CD4-positive, alpha-beta T cell treated with Interleukin-17A for 1 hour (primary cell): ENCODE measurements at regions not wholly inside any gene's neighbourhood (a gene's known extent, or its start where the extent isn't known, plus 50 kb on each side); places are given as distances from the start of the nearest gene placed in this dataset.
A peak's percentile ranks its signal among the peaks of the same experiment; 100 is the strongest.

Source experiments
- DNase-seq: peaks from one replicate; pipeline ENCODE4 v3.0.0-alpha.2; 2020

- no peak for DNase-seq
These were observed 466.1 kb downstream of the FUT8 start for GRCh38 chr14:65878586-65878985.

DNA sequence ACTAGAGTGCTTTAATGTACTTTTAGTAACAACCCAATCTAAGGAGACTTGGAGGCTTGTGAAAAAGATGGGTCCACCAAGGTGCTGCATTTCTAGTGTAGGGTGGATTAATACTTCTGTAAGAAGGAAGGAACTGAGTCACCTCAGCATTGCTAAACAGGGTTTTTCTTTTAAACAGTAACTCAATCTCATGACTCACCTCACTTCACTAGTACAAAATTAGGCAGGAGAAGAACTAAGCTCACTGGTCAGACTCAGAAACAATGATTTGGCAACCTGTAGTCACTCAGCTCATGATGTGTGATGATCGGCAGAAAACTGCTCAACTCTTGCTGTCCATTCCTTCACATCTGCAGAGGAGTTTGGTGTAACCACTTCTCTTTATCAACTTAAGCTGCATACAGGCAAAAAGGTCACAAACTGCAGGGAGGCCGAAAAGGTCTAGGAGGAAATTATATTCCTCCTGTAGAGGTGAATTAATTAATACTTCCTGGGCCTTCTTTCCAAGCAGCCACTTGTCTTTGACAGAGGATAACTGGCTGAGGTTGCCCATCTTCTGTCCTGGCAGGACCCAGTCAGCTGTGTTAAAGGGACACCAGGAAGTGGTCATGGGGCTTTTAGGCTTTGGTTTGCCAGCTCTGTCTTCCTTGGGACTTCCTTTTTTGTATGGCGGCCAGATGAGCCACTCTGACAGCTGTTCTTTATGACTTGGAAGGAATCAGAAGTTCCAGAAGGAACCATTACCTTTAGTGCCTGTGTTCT is 466.9 kb downstream of the FUT8 start:
- DNase-seq: no peak

- DNase-seq: no peak
These were observed 468.0 kb downstream of the FUT8 start for GRCh38 chr14:65880507-65880906.

DNA sequence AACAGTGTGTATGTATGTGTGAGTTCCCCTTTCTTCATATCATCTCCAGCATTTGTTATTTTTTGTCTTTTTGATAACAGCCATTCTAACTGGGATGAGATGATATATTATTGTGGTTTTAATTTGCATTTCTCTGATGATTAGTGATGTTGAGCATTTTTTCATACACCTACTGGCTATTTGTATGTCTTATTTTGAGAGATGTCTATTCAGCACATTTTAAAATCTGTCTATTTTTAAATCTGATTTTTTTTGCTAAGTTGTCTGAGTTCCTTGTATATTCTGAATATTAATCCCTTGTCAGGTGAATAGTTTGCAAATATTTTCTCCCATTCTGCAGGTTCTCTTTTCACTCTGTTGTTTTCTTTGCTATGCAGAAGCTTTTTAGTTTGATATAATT is 469.1 kb downstream of the FUT8 start:
- no peak for DNase-seq

DNA sequence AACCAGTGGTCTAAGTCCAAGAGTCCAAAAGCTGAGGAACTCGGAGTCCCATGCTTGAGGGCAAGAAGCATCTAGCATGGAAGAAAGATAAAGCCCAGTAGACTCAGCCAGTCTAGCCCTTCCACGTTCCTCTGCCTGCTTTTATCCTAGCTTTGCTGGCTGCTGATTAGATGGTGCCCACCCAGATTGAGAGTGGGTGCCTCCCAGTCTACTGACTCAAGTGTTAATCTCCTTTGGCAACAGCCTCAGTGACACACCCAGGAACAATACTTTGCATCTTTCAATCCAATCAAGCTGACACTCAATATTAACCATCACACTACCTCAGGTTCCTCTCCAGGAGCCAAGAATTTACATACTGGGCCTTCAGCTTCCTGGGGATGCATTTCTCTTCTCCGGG is 476.1 kb downstream of the FUT8 start:
- no peak for DNase-seq

- no peak for DNase-seq
These were observed 479.8 kb downstream of the FUT8 start for GRCh38 chr14:65892315-65892714.

GRCh38 chr14:65900164-65900563 is 487.6 kb downstream of the FUT8 start:
- DNase-seq: no peak

DNA sequence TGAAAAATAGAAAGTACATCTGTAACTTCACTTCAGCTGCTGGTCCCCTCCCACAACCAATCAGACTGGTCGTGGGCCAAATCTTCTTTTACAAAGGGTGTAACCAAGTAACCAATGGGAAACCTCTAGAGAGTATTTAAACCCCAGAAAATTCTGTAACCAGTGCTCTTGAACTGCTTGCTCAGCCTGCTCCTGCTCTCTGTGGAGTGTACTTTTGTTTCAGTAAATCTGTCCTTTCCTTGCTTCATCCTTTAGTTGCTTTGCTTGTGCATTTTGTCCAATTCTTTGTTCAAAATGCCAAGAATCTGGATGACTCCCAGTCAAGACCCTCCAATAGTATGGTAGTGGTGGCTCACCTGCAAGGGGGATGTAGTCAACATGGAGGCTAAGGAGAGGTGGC is 489.1 kb downstream of the FUT8 start:
- no peak for DNase-seq

GRCh38 chr14:65904988-65905387 is 492.5 kb downstream of the FUT8 start:
- DNase-seq: no peak

DNA sequence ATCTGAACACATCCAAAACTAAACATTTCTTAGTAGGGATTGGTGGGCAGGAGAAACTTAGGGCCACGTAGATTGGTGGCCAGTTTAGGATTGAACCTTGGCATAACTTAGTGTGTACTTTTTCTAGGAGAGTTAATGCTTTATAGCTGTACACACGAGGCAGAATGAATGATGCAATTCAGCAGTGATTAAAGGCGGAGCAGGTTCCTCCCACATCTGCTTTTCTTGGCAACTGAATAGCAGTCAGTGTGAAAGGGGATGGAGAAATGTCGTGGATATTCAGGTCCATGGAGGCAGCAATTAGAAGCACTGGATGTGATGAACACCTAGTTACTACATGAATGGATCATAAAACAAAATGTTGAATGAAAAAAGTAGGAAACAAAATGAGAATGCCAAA is 493.8 kb downstream of the FUT8 start:
- no peak for DNase-seq

DNA sequence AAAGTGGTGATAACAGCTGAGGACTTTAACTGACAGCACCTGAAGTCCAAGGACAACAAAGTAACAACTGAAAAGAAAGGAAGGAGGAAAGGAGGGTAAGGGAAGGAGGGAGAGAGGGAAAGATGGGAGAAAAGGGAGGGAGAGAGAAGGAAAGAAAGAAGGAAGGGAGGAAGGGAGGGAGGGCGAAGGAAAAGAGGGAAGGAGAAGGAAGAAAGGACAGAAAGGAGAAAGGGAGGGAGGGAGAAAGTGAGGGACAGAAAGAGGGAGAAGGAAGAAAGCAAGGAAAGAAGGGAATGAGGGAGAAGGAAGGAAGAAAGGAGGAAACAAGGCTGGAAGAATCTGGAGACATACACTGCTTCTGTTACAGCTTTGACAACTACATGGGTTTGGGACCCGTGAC is 494.4 kb downstream of the FUT8 start:
- DNase-seq: no peak

GRCh38 chr14:65910108-65910786 is 497.7 kb downstream of the FUT8 start:
- no peak for DNase-seq

GRCh38 chr14:65915125-65915524 is 502.6 kb downstream of the FUT8 start:
- peak; percentile 10 for DNase-seq

- no peak for DNase-seq
These were observed 503.5 kb downstream of the FUT8 start for GRCh38 chr14:65916055-65916454.

DNA sequence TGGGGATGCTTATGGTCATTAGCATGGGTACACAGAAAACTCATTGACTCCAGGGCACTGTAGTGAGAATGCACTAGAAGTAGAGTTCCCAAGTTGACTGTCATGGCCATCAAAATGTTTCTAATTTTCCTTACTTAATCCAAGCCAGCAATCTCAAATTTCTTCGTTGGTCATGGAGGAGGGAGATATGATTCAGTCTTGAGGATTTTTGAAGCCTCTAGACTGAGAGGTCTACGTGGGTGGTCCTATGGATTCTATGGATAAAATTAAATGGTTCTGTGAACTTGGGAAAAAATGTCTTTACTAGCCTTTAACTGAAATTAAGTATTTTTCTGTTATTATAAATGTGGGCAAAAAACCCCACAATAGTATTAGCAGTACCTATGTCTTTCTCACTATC is 508.5 kb downstream of the FUT8 start:
- DNase-seq: no peak

DNA sequence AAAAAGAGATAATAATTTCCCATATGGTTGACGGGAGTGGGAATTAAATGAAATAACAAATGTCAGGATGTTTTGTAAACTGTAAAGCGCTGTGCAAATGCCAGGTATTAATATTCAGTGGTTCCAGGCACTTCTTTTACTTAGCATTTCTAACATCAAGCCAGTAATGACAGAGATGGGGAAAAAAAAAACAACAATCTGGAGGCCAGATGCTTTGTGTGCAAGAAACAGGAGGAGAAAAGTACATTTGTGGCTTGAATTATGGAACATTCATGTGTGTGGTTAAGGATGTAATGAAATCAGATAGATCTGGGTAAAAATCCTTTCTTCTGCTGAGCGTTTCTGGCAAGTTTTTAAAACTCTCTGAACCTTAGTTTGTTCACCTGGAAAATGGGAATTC is 509.6 kb downstream of the FUT8 start:
- no peak for DNase-seq

- no peak for DNase-seq
These were observed 514.0 kb downstream of the FUT8 start for GRCh38 chr14:65926504-65926903.

GRCh38 chr14:65926935-65927700 is 514.6 kb downstream of the FUT8 start:
- DNase-seq: no peak

DNA sequence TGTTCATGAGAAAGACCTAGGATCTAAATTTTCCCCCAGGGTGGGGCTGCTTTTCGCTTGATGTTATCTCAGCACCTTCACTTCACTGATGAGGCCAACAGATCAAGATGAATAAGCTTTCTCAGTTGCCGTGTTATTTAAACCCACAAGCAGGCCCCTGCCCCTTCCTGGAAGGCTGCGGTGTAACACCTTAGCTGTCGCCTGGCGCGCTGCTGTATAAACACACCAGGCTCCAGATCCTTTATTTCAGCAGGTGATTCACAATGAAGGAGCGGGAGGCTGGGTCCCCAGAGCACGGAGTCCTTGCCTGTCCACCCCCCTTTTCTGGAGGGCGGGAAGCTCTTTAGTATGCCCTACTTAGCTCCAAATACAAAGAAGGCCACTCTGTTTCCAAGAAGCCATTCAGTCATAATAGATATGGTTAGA is 515.4 kb downstream of the FUT8 start:
- peak; percentile 80 for DNase-seq

DNA sequence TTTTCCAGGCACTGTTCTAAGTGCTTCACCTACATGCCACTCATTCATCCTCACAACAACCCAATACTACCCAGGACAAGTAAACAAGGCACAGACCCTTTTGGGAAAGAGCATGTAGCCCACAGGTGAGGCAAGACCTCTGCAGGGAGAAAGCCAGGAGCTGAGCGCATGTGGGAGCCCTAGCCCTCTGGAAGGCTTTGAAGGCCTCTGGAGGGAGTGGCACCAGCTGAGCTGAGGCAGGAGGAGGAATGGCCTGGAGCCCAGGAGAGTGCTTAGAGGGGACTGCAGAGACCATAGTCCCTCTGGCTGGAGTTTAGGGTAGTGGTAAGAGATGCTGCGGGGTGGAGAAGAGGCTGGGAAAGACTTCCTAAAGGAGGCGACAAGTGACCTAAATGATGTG is 516.5 kb downstream of the FUT8 start:
- no peak for DNase-seq

- DNase-seq: no peak
These were observed 521.0 kb downstream of the FUT8 start for GRCh38 chr14:65933400-65934069.

DNA sequence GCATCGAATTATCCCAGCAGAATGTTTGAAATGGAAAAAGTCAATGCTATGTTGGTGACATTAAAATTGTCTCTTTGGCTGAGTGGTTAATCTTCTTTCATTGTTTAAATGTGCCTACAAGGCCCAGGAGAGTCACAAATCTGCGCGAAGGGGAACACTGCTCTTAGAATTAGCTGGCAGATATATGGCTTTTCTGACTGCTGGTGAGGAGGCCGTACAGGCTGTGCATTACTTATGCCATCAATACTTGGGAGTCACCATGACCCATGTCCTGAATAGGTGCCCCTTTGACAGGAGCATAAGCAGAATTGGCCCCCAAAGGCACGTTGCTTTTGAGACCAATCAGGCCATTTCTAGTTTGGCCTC is 521.5 kb downstream of the FUT8 start:
- no peak for DNase-seq

GRCh38 chr14:65936342-65936975 is 523.9 kb downstream of the FUT8 start:
- no peak for DNase-seq
